NCI-H524 treated with DMSO at 0.1 percent for 48 hours (cell line): ENCODE measurements at regions not wholly inside any gene's neighbourhood (a gene's known extent, or its start where the extent isn't known, plus 50 kb on each side); places are given as distances from the start of the nearest gene placed in this dataset.

Source experiments
- DNase-seq: peaks from one replicate; lab custom pipeline; 2025; lab: John Stamatoyannopoulos, UW

DNA sequence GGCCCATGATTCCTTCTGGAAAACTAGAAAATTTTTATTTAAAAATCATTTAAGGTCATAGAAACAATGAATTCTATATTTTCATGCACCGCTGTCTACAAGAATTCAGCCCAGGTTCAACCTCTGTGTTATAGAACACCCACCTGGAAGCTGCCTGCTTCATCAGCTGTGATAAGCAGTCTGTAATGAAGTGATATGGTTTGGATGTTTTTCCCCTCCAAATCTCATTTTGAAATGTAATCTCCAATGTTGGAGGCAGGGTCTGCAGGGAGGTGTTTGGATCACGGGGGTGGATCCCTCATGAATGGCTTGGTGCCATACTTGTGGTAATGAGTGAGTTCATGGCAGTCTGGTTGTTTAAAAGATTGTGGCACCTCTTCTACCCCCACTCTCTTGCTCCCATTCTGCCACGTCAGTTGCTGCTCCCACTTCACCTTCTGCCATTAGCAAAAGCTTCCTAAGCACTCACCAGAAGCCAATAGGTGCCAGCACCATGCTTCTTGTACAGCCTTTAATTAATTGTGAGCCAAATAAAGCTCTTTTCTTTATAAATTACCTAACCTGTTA lies 55.6 kb downstream of the MRPL32 start:
- no peak for DNase-seq

DNA sequence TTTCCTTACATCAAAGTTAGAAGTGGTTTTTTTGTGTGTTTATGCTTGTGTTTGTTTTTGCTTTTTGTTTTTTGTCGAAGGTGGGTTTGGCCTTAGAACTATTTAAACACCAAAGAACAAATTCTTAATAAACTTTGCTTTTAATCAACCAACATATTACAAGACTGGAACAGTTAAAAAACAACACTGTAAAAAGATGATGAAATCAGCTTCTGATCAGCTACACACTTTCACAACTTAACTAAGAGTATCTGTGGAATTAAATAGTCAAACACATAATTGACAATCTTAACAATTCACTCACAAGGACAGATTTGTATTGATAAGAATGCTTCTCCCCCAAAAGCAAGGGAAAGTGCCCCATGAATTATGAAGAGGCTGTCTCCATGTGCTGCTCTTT lies 58.8 kb downstream of the MRPL32 start:
- DNase-seq = no peak

DNA sequence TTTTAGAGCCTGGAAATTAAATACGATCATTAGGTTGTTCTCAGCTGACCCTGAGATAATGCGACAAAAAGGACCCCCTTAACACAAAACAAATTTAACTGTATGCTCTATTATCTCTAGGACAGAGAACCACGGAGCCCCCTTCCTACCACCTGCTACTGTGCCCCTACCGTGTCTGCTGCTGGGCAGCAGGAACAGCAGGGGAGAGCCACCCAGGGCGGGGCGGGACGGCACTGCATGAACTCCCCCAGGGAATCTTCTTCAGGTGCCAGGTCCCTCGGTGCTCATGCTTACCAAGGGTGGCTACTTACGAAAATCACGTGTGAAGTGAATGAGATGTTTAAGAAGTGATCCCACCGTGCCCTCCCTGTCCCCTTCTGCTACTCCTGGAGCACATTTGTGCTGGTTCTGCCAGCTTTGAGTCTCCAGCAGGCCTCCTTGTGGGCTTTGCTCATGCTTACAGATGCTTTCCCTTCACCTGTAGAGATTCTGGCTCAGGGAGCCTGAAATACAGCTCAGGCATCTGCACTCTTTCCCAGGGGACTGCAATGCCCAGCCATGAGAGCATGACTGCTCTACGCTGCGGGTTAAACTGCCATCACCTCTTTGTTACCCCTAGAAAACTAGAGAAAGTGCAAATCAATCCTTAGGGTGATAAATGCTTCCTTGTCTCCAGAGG lies 59.9 kb downstream of the MRPL32 start:
- DNase-seq = no peak

DNA sequence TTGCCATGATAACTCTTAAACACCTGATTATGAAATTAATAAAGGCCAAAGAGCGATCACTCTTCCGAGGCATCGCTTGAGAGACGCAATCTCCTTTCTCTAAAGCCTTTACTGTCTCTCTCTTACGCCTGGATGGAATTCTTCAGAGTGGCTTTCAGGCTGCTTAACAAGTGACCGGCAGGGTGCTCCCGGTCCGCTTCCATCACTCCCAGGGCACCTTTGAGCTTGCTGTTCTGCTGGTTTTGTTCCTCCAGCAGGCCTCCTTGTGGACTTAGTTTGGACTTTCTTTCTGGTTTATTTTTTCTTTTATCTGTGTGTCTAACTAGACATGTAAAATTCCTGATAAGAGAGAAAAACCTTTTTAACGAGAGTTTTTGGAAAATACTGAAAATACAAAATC lies 60.9 kb downstream of the MRPL32 start:
- no peak for DNase-seq

DNA sequence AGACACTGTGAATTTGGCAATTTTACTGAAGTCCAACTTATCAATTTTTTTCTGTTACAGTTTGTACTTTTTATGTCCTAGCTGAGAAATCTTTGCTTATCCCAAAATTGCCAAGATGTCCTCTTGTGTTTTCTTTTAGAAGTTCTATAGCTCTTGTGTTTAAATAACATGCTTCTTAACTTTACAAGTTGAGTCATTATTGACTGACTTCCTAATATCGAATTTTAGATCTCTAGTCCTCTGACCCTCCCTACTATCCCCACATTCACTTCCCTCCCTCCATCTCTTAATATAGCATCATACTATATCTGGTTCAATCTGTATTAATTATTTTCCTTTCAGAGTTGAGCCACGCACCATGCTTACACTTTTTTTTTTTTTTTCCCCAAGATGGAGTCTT lies 61.9 kb downstream of the MRPL32 start:
- DNase-seq = no peak

DNA sequence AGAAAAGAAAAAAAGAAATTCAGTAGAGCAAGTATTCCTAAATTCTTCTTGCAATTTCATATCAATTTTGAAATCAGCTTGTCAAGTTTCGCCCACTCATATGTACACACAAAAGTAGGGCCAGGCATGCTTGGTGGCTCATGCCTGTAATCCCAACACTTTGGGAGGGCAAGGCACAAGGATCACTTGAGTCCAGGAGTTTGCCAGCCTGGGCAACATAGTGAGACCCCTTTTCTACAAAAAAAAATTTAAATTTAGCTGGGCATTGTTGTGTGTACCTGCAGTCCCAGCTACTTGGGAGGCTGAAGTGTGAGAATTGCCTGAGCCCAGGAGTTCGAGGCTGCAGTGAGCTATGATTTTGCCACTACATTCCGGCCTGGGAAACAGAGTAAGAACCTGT lies 65.4 kb downstream of the MRPL32 start:
- DNase-seq = no peak

DNA sequence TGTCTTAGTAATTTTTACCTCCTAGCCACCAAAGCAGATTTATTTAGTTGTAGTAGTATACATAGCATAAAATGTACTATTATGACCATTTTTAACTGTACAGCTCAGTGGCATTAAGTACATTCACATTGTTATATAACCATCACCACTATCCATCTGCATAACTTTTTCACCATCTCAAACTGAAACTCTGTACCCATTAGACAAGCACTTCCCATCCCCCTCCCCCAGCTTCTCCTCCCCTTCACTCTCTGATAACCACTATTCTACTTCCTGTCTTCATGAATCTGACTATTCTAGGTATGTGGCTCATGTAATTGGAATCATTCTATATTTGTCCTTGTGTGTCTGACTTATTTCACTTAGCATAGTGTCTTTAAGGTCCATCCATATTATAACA lies 71.9 kb downstream of the MRPL32 start:
- no peak for DNase-seq

DNA sequence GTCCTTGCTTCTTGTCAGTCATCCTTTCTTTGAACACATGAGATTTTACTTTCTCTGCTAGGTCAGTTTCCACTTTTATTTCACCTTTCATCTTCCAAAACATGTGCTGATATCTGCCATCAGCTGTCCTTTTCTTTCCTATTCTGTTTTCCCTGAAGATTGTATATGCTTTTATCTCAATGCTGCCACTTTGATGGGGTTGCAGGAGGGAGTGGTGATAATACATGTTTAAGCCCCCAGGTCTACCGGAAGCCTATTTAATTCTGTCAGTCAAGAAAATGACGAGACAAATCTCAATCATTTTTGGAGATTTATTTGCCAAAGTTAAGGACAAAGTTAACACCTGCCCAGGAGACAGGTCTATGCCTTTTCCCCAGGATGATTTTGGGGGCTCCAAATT lies 73.8 kb downstream of the MRPL32 start:
- no peak for DNase-seq

DNA sequence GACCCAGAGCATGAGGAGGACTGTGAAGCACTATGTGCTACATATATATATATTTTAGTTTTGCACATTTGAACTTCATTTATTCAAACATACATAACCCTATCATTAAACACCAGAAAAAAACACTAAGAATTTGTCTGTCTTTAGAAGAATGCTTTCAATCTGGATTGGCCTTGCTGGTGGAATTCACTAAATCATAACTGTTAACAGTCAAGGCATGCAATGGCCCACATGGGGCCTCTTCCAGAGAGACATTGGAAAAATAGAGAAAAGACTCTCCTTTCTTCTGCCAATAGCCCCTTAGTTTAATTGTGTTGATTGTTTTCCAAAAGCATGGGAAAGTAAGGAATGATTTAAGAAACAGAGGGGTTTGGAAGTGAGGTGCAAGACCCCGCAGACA lies 77.9 kb downstream of the MRPL32 start:
- DNase-seq = no peak

DNA sequence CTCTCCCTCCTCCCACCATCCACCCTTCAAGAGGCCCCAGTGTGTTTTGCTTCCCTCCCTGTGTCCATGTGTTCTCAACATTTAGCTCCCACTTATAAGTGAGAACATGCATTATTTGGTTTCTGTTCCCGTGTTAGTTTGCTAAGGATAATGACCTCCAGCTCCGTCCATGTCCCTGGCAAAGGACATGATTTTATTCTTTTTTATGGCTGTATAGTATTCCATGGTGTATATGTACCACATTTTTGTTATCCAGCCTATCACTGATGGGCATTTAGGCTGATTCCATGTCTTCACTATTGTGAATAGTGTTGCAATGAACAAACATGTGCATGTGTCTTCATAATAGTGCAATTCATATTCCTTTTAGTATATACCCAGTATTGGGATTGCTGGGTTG lies 79.7 kb downstream of the MRPL32 start:
- no peak for DNase-seq

DNA sequence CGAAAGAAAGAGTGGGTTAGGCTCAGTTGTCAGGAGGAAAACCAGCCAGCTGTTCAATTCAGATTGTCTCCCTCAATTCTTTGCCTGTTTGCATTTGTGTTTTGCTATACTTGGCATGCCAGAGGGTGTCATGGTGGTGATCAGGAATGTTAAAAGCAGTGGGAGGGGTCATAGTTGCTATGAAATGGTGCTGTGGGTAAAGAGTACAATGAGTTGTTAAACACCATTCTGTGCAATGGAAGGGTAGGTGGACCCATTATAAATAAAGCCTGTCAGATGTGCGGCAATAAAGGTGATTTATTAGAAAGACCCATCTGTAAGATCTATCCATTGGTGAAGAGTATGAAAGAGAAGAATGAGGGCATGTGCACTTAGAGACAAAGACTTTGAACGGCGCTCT lies 82.2 kb downstream of the MRPL32 start:
- DNase-seq = no peak

DNA sequence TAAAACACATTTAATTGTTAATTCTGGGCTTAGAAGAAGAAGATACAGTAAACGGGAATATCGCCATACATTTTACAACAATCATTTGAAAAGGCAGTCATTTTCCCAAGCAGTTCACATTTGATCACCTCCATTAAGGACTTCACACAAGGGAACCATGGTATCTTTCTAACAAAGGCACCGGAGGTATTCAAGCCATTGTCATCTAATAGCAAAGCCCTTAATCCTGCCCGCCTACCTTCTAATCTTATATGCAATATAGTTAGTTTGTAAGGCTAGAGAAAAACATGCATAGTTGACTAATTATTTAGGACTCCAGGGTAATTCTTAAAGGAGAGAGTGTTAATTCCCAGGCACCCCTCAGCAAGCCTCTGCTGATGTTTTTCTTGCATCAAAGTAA lies 83.1 kb downstream of the MRPL32 start:
- no peak for DNase-seq

DNA sequence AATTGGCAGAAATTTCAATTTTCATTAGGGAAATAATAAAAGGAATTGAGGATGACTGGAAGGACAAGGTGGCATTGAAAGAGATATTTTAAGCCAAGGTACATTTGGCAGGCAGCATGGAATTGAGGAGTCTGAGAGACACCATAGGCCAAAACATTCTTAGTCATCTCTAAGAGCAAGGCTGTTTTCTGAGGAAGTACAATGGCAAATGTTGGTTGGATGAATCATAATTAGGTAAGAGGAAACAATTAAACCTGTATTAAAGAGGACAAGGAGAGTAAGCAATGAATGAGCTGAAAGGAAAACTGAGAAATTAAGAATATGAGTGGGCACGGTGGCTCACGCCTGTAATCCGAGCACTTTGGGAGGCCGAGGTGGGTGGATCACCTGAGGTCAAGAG lies 86.3 kb downstream of the MRPL32 start:
- no peak for DNase-seq

DNA sequence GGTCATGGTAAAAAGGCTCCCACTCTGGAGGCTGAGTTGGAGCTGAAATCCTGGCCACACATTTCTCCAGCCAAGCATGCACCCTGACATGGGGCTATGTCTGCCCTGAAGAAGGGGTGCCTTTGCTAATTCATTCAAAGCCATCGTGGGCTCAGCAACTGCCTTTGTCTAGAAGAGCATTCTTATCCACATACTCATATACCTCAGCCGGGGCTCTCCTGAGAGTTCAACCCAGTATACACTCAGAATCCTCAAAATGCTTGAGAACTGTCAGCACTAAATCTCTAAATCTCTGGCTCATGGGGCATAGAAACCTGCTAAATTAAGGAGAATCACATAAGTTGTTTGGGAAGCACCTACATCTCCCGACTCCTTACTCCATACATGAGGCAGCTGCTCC lies 89.3 kb downstream of the MRPL32 start:
- DNase-seq = no peak

DNA sequence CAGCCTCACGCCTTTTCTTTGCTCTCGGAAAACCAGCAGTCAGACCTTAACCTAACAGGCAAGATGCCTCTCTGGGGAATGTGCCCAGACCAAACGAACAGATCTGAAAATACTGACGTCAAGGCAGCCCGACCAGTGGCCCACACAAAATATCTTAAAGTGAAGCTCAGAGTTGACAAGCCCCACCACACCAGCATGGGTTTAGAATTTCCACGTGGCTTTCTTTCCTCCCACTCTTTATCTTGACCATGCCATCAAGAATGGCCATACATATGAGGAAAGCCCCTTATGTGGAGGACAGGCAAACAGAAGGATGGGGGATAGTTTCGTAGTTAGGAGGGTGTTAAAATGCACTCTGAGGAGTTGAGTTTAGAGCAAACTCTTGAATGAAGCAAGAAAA lies 89.8 kb downstream of the MRPL32 start:
- no peak for DNase-seq

DNA sequence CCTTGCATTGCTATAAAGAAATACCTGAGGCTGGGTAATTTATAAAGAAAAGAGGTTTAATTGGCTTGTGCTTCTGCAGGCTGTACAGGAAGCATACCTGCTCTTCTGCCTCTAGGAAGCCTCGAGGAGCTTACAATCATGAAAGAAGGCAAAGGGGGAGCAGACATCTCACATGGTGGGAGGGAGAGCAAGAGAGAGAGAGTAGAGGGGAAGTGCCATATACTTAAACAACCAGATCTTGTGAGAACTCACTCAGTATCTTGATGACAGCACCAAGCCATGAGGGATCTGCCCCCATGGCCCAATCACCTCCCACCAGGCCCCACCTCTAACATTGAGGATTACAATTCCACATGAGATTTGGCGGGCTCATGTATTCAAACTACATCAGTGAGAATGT lies 79.1 kb upstream of the HECW1 start:
- no peak for DNase-seq

DNA sequence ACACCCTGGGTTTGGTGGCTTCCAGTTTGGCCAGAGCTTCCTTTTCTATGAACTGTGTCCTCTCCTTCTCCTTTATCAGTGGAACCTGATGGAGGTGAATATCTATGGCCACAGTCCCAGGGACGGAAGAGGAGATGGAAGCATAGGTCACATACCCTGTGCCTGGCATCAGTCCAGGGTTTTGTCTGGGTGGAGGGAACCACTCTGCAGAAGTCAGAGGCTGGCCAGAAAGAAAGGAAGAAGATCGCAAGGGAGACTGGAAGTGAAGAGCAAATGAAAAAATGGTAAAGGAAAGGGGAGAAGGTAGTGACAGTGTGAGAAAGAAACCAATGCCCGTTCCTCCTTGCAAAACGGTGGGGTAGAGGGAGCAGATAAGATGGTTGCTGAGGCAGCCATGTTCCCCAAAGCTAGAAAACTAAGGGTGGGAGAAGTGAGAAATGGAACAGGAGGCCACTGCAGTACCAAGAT lies 77.9 kb upstream of the HECW1 start:
- no peak for DNase-seq

DNA sequence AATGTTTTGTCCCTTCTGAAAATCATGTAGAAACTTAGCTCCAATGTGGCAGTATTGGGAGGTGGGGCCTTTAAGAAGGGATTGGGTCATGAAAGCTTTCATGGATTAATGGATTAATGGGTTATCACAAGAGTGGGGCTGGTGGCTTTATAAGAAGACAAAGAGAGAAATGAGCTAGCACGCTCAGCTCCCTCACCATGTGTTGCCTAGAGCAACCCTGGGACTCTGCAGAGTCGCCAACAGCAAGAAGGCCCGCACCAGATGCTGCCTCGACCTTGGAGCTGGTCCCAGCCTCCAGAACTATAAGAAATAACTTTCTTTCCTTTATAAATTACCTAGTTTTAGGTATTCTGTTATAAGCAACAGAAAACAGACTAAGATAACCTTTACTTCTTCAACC lies 74.9 kb upstream of the HECW1 start:
- no peak for DNase-seq

DNA sequence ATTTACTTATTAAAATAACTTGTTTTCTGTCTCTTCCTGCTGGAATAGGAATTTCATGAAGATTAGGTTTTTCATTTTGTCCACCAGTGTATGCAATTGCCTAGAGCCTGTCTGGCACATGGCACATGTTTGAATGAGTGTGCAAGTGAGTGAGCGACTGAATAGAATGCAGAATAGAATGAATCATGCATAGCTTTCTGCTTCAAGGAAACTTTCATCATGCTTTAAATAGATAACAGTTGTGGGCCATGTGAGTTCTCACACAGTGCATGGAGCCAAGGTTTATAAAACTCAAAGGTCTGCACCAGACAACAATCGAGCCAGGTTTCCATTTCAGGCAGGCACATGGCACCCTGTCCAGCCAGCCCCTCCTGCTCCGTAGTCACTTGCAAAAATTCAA lies 74.2 kb upstream of the HECW1 start:
- DNase-seq = no peak

DNA sequence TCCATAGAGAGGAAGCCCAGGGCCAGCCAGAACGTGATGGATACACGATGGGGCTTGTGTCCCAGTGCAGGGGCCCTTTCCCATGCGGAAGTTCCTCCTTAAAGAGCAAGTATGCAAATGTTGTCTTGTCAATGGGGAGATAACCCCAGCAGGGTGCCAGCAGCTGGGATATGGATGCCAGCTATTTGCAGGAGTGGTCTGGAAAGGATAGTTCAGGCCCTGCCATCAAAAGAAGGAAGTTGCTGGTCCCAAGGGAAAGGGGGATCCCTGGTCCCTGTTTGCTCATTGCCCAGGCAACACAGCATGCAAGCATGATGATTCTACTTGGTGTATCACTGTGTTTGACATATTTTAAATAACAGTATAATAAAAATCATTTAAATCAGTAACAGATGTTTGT lies 73.1 kb upstream of the HECW1 start:
- no peak for DNase-seq

DNA sequence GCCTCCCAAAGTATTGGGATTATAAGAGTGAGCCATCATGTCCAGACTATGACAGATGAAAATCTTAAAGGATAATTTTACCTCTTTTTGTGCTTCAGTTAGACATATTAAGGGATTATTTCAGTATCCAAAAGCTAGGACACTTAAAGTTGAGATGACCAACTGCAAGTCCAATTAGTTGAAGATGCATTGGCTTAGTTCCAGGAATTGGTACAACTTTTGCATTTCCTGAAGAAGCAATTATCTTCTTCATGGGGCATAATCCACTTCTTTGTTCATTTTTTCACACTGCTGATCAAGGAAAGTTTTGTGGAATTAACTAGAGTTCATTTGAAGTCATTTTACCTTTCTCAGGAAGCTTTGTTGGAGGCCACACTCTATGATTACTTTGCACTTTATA lies 72.0 kb upstream of the HECW1 start:
- no peak for DNase-seq

DNA sequence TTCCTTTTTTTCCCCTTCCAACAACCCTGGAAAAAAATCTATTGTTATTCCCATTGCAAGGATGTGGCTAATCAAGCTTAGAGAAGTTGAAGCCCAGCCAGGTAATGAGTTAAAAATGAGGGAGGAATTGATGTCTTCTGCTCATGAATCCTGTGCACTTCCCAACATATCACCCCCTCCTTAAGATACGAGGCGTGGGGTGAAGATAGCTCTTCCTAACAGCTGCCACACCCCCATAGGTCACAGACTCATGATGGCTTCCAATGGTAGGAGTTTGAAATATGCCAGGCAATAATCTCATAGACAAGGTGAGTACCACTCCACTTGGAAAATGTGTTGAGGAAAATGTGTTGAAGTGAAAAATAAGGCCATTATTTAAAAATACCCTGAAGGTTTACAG lies 71.3 kb upstream of the HECW1 start:
- no peak for DNase-seq

DNA sequence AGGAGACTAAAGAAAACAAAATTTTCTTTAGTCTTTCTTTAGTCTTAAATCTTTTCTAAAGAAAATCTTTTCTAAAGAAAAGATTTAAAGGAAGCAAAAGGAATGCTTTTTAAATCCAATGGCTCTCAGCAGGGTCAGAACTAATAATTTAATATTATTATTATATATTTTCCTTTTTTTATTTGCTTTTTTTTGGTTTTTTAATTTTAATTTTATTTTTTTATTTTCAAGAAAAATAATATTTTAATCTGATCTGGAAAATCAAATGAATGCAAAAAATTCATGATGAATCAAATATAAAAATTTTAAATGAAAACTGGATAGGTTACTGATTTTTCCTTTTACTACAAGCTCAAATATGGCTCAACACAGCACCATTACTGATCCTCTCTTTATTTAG lies 70.7 kb upstream of the HECW1 start:
- no peak for DNase-seq

DNA sequence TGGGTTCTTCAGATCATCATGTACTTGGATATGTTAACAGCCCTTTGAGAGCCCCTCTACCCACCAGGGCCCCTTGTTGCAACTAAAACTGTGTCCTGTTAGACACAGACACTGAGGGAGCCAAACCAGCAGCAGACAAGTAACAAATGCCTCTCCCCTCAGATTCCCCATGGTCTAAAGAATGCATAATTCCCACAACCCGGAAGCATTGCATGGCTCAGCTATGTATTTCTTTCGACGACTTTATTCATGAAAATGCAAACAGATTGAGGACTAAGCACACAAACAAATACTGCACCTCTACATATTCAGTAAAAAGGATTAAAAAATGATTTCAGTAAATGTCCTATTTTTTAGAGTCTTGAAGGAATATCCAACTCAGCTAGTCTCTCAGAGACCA lies 70.1 kb upstream of the HECW1 start:
- no peak for DNase-seq
